NCI-H2171 treated with DMSO at 0.1 percent for 48 hours (cell line): ENCODE measurements at regions not wholly inside any gene's neighbourhood (a gene's known extent, or its start where the extent isn't known, plus 50 kb on each side); places are given as distances from the start of the nearest gene placed in this dataset.

ENCODE experiments used
- DNase-seq: peaks from one replicate; lab custom pipeline; 2025; lab: John Stamatoyannopoulos, UW

GRCh38 chr9:89793124-89793495 is 188.3 kb downstream of the GADD45G start:
- no peak for DNase-seq

GRCh38 chr9:89793551-89793950 is 188.7 kb downstream of the GADD45G start:
- no peak for DNase-seq

GRCh38 chr9:89794918-89795317 is 190.1 kb downstream of the GADD45G start:
- DNase-seq = no peak

- no peak for DNase-seq
These were observed 190.9 kb downstream of the GADD45G start for GRCh38 chr9:89795538-89796195.

- no peak for DNase-seq
These were observed 191.8 kb downstream of the GADD45G start for GRCh38 chr9:89796606-89797005.

GRCh38 chr9:89797255-89797654 is 192.4 kb downstream of the GADD45G start:
- no peak for DNase-seq

GRCh38 chr9:89797937-89798455 is 193.2 kb downstream of the GADD45G start:
- peak; percentile 90 for DNase-seq

- DNase-seq = peak; percentile 50
These were observed 193.8 kb downstream of the GADD45G start for GRCh38 chr9:89798547-89799120.

GRCh38 chr9:89799221-89799620 is 194.4 kb downstream of the GADD45G start:
- DNase-seq = no peak

- no peak for DNase-seq
These were observed 195.0 kb downstream of the GADD45G start for GRCh38 chr9:89799766-89800165.

GRCh38 chr9:89801341-89801740 is 196.5 kb downstream of the GADD45G start:
- DNase-seq = no peak

- no peak for DNase-seq
These were observed 197.2 kb downstream of the GADD45G start for GRCh38 chr9:89801742-89802670.

- peak; percentile 57 for DNase-seq
These were observed 198.1 kb downstream of the GADD45G start for GRCh38 chr9:89802781-89803355.

- no peak for DNase-seq
These were observed 198.6 kb downstream of the GADD45G start for GRCh38 chr9:89803403-89803802.

- peak; percentile 58 for DNase-seq
These were observed 200.1 kb downstream of the GADD45G start for GRCh38 chr9:89804766-89805531.

GRCh38 chr9:89805571-89806292 is 200.9 kb downstream of the GADD45G start:
- DNase-seq = no peak

GRCh38 chr9:89806371-89807100 is 201.7 kb downstream of the GADD45G start:
- no peak for DNase-seq

- no peak for DNase-seq
These were observed 202.2 kb downstream of the GADD45G start for GRCh38 chr9:89807101-89807395.

GRCh38 chr9:89807682-89808075 is 202.9 kb downstream of the GADD45G start:
- DNase-seq = no peak

GRCh38 chr9:89808076-89808755 is 203.4 kb downstream of the GADD45G start:
- DNase-seq = peak; percentile 42
